Gastrocnemius medialis (tissue), 4 donors: ENCODE measurements at regions not wholly inside any gene's neighbourhood (a gene's known extent, or its start where the extent isn't known, plus 50 kb on each side); places are given as distances from the start of the nearest gene placed in this dataset.

Experiments
- ATAC-seq, 2 donors: fragments of 150-250 bp; one replicate each; pipeline ENCODE4 v1.9.1; 2016
- DNase-seq, 2 donors: peaks; one replicate each; pipeline ENCODE4 v3.0.0-alpha.2; 2019
- H3K27ac ChIP-seq, 4 donors: fragments of 200-600 bp; sonication (generic); 1 replicate in 1 of 4; 2 replicates in 3 of 4; pipeline ENCODE4 v1.5.1; 2016 to 2018; ENCODE audit warnings: mild to moderate bottlenecking in 2 of 4, moderate library complexity in 1 of 4
- H3K27me3 ChIP-seq, 3 donors: fragments of 200-600 bp; sonication (generic) in 2 of 3; 1 replicate in 1 of 3; 2 replicates in 2 of 3; pipeline versions ENCODE4 v1.5.1 to v1.6.0; 2016 to 2019; ENCODE audit warnings: mild to moderate bottlenecking in 1 of 3, moderate library complexity in 1 of 3
- H3K36me3 ChIP-seq, 2 donors: fragments of 200-600 bp; sonication (generic) in 1 of 2; one replicate each; pipeline ENCODE4 v1.5.1; 2017 to 2018
- H3K4me1 ChIP-seq, 2 donors: fragments of 200-600 bp; sonication (generic) in 1 of 2; one replicate each; pipeline ENCODE4 v1.5.1; 2016 to 2017; ENCODE audit warnings: mild to moderate bottlenecking in 2 of 2
- H3K4me3 ChIP-seq, 4 donors: fragments of 200-600 bp; sonication (generic) in 3 of 4; 1 replicate in 1 of 4; 2 replicates in 3 of 4; pipeline ENCODE4 v1.5.1; 2016 to 2019; ENCODE audit warnings: mild to moderate bottlenecking in 2 of 4
- H3K9me3 ChIP-seq, 3 donors: fragments of 200-600 bp; sonication (generic) in 2 of 3; 1 replicate in 1 of 3; 2 replicates in 2 of 3; pipeline ENCODE4 v1.5.1; 2016 to 2019
- CTCF ChIP-seq, 5 experiments: fragments of 450-650 bp in 3 of 5; fragments of 200-600 bp in 2 of 5; sonication (generic) in 2 of 5; IDR thresholded peaks in 4 of 5; conservative IDR thresholded peaks in 1 of 5; 1 replicate in 4 of 5; 2 replicates in 1 of 5; pipeline ENCODE4 v1.5.1; 2016 to 2019; ENCODE audit warnings: antibody characterized with exemption in 5 of 5, mild to moderate bottlenecking in 3 of 5, moderate library complexity in 3 of 5
- POLR2A ChIP-seq, 2 donors: fragments of 450-650 bp; IDR thresholded peaks; one replicate each; pipeline ENCODE4 v1.6.1; 2017; ENCODE audit warnings: antibody characterized with exemption in 2 of 2, mild to moderate bottlenecking in 2 of 2, moderate library complexity in 2 of 2
- in situ Hi-C, 4 donors: fragments of 200-750 bp; cut with MboI; loops; one replicate each; pipeline versions ENCODE4 v1.15.0 to v1.8.0; 2017; ENCODE audit warnings: low sequenced_read_pairs in 4 of 4
- intact Hi-C: fragments of 100-400 bp; cut with DNase I; formaldehyde crosslinking; loops from one replicate; pipeline ENCODE4 v1.15.1; 2023; ENCODE audit warnings: low total_unique reads

- peaks cover 0 to 8% of the 10 kb centered on the region in 2 donors for H3K4me1 ChIP-seq
- no peaks in the 10 kb centered on the region for H3K9me3 ChIP-seq
- H3K36me3 ChIP-seq, result no peaks in the 10 kb centered on the region
- no peak for DNase-seq
- H3K4me3 ChIP-seq, result no peak overlapping the region
- in situ Hi-C loops, result loop anchor here in 1 of 4 donors (25.0 kb wide), 2 partner anchors 498 to 898 kb away; partner anchors contain the start of genes RNU6-1 and SKOR1
- H3K27me3 ChIP-seq, result peaks cover 14 to 20% (median 15%) of the 10 kb centered on the region in 3 donors
- no peak for ATAC-seq
- intact Hi-C loops, result no loop called here
- H3K27ac ChIP-seq, result no peak overlapping the region
- TF ChIP-seq POLR2A (IDR thresholded peaks at IDR 0.05) (no peak), CTCF (IDR thresholded peaks at IDR 0.05 in 4 of 5, conservative IDR thresholded peaks at IDR 0.05 in 1 of 5) (no peak)
Observed at GRCh38 chr15:66939016-66939415, 126.4 kb upstream of the SMAD3 start.

GRCh38 chr15:66939451-66940023 lies 125.9 kb upstream of the SMAD3 start:
- Histone ChIP-seq H3K9me3 (no peaks in the 10 kb centered on the region), H3K27ac (no peak overlapping the region), H3K27me3 (peaks cover 10 to 20% (median 13%) of the 10 kb centered on the region in 3 donors), H3K36me3 (no peaks in the 10 kb centered on the region), H3K4me1 (peaks cover 0 to 8% of the 10 kb centered on the region in 2 donors), H3K4me3 (no peak overlapping the region)
- in situ Hi-C loops (loop anchor here in 2 of 4 donors (10.0 to 25.0 kb wide), 3 partner anchors 498 to 898 kb away; partner anchors contain the start of genes RNU6-1 (in 1 of the 2) and SKOR1 (in 1 of the 2)), intact Hi-C loops (loop anchor here (10.0 kb wide), 1 partner anchor 105 kb away; no protein-coding TSS in a partner anchor)
- ATAC-seq (no peak), DNase-seq (no peak)
- TF ChIP-seq POLR2A (IDR thresholded peaks at IDR 0.05) (no peak), CTCF (IDR thresholded peaks at IDR 0.05 in 4 of 5, conservative IDR thresholded peaks at IDR 0.05 in 1 of 5) (no peak)

GRCh38 chr15:66940368-66940767 lies 125.0 kb upstream of the SMAD3 start:
- Histone ChIP-seq H3K4me3 (no peak overlapping the region), H3K27ac (no peak overlapping the region), H3K9me3 (no peaks in the 10 kb centered on the region), H3K4me1 (peaks cover 0 to 8% of the 10 kb centered on the region in 2 donors), H3K27me3 (peaks cover 5 to 13% (median 8%) of the 10 kb centered on the region in 3 donors), H3K36me3 (no peaks in the 10 kb centered on the region)
- no peak for ATAC-seq
- TF ChIP-seq POLR2A (IDR thresholded peaks at IDR 0.05) (no peak), CTCF (IDR thresholded peaks at IDR 0.05 in 4 of 5, conservative IDR thresholded peaks at IDR 0.05 in 1 of 5) (no peak)
- in situ Hi-C loops (loop anchor here in 2 of 4 donors (10.0 to 25.0 kb wide), 3 partner anchors 497 to 897 kb away; partner anchors contain the start of genes RNU6-1 (in 1 of the 2) and SKOR1 (in 1 of the 2)), intact Hi-C loops (loop anchor here (10.0 kb wide), 1 partner anchor 104 kb away; no protein-coding TSS in a partner anchor)
- no peak for DNase-seq

GRCh38 chr15:66941108-66941711 lies 124.2 kb upstream of the SMAD3 start:
- Histone ChIP-seq H3K27me3 (peaks cover 0 to 5% (median 3%) of the 10 kb centered on the region in 3 donors), H3K36me3 (no peaks in the 10 kb centered on the region), H3K4me3 (peak overlapping the region in 1 of 4 donors; percentile 9), H3K9me3 (no peaks in the 10 kb centered on the region), H3K4me1 (peaks cover 0 to 4% of the 10 kb centered on the region in 2 donors), H3K27ac (no peak overlapping the region)
- DNase-seq (no peak), ATAC-seq (peak in 1 of 2 donors; percentile 9)
- TF ChIP-seq POLR2A (IDR thresholded peaks at IDR 0.05), result no peak
- TF ChIP-seq CTCF (IDR thresholded peaks at IDR 0.05 in 4 of 5, conservative IDR thresholded peaks at IDR 0.05 in 1 of 5), result no peak
- intact Hi-C loops, result loop anchor here (10.0 kb wide), 1 partner anchor 104 kb away; no protein-coding TSS in a partner anchor
- in situ Hi-C loops, result loop anchor here in 2 of 4 donors (10.0 to 25.0 kb wide), 3 partner anchors 496 to 896 kb away; partner anchors contain the start of genes RNU6-1 (in 1 of the 2) and SKOR1 (in 1 of the 2)
